Upper lobe of left lung (tissue), 4 donors: ENCODE measurements at regions not wholly inside any gene's neighbourhood (a gene's known extent, or its start where the extent isn't known, plus 50 kb on each side); places are given as distances from the start of the nearest gene placed in this dataset.

Experiments used
- CTCF ChIP-seq, 6 experiments: fragments of 450-650 bp in 4 of 6; fragments of 200-600 bp in 2 of 6; sonication (generic) in 2 of 6; IDR thresholded peaks; one replicate each; pipeline ENCODE4 v1.5.1; 2016 to 2019; ENCODE audit warnings: antibody characterized with exemption in 6 of 6
- EP300 ChIP-seq, 4 donors: sonication (generic); formaldehyde crosslinking; IDR thresholded peaks; one replicate each; pipeline ENCODE4 v1.5.1; 2017; ENCODE audit warnings: antibody characterized with exemption in 4 of 4, control low read depth in 2 of 4
- POLR2A ChIP-seq, 4 donors: fragments of 450-650 bp; IDR thresholded peaks; one replicate each; pipeline ENCODE4 v1.5.1; 2016 to 2017; ENCODE audit warnings: antibody characterized with exemption in 4 of 4, mild to moderate bottlenecking in 2 of 4
- POLR2AphosphoS5 ChIP-seq, 2 donors: sonication (generic); formaldehyde crosslinking; IDR thresholded peaks; one replicate each; pipeline ENCODE4 v1.5.1; 2017; ENCODE audit warnings: antibody characterized with exemption in 2 of 2

- TF ChIP-seq CTCF (IDR thresholded peaks at IDR 0.05): no peak
- TF ChIP-seq POLR2AphosphoS5 (IDR thresholded peaks at IDR 0.05): no peak
- no peak for TF ChIP-seq EP300 (IDR thresholded peaks at IDR 0.05)
- no peak for TF ChIP-seq POLR2A (IDR thresholded peaks at IDR 0.05)
Observed at GRCh38 chr1:53408013-53408754, 51.0 kb upstream of the DMRTB1 start.
